HG03159 (cell line): ENCODE measurements at regions not wholly inside any gene's neighbourhood (a gene's known extent, or its start where the extent isn't known, plus 50 kb on each side); places are given as distances from the start of the nearest gene placed in this dataset.
"Not testable (repeated sequence)": the region's sequence is repeated elsewhere in the genome, so short reads cannot be mapped to it uniquely, and the experiment has no call there.

Experiments
- ATAC-seq: cut with Tn5 transposase; IDR thresholded peaks from one replicate; pipeline ENCODE4 v1.9.1; 2021; ENCODE audit warnings: mild to moderate bottlenecking, moderate library complexity; ENCODE audit not compliant: unreplicated experiment

DNA sequence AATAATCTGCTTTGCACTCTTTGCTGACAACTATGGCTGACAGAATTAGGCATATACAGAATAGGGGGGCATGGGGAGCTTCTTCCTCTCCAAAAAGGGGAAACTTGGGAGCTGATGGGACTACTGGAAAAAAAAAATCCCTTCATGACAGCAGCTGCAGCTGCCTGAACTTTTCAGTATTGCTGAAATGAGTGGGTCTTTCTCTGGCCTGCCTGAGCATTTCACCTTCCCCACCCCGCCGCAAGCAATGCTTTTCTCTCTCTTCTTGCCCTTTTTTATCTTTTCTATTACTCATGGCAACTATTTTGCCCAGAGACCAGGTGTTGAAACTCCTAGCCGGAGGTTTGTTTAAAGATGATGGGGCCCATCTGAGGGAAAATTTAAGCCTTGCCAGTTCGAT lies 244.9 kb downstream of the SEMA3D start:
- ATAC-seq: no peak

DNA sequence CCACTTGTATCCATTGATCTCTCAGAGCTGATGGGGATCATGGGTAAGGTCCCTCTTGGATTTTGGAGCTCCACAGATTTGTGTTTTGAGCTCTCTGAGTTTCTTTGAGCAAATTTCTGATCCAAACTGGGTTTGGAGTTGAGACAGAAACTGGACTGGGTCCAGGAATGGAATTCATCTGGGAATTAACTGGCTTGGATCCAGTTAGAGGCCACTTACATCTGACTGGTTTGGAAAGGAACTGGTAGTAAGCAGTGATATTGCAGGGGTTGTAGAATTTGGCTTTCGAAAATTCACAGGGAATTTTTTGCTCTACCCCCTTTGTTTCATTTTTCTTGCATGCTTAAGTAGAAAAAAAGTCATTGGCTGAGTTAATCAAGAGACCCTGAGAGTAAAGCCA lies 245.6 kb downstream of the SEMA3D start:
- no peak for ATAC-seq

DNA sequence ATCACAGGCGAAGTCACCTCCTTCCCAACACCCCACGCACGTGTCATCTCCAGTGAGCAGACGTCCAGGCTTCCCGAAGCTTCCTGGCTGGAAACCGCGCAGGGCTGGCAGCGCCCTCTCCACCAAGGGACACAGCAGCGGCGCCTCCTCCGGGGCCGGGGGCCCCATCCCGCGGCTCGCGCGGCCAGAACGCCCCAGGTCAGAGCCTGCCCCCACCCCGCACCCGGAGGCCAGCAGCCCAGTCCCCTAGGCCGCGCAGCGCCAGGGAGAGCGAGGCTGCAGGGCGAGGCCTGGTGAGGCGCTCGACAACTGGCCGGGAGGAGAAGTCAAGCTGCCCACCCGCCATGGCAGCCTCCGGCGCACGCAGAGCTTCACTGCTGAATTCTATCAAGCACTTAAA lies 247.0 kb downstream of the SEMA3D start:
- no peak for ATAC-seq

DNA sequence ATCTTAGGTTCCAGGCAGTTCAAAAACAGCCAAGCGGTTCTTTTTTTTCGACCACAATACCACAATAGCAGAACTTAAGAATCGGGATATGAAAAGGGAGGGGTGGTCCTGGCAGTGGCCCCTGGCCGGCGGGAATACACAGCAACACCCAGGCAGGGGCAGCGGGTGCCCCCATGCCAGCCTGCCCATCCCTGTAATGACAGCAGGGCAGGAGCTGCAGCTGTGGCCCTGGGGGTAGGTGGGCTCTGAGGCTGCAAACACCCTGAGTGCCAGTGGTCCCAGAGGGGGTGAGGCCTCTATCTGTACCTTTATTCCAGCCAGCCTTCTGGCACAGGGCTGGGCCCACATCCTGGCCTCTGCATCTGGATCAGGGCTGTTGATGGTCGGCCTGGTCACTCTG lies 247.4 kb downstream of the SEMA3D start:
- ATAC-seq: no peak

DNA sequence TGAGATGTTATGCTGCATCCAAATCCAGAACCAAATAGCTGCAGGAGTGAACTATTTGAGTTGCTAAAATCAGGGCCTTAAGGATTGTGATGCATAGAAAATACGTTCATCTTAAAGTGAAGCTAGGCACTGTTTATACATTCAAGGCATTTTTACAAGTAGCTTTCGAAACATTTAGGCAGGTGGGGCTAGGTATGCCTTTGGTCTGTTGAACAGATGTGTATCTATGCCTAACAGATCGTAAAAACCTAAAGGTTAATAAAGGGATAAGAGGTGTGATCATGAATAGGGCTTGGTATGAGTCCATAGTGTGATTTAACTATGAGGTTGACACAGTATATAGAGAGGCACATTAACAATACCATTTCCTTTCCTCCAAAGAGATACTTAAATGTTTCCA lies 262.5 kb downstream of the SEMA3D start:
- no peak for ATAC-seq

DNA sequence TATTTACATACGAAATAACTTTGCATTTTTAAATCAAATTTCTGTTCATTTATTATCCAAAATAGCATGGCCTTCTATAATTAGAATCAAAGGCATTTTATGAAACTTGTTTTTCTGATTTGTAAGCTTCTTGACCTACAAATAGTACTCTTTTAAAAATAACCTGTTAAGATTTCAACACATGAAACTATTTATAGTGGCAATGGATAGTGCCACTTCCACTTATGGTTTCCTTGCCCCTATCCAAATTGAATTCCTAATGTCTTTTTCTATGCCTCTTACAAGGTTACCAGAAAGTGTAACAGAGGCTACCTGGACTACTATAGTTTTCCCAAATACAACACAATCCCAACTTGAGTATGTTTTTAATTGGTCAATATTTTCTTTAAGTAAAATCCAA lies 263.5 kb downstream of the SEMA3D start:
- no peak for ATAC-seq

DNA sequence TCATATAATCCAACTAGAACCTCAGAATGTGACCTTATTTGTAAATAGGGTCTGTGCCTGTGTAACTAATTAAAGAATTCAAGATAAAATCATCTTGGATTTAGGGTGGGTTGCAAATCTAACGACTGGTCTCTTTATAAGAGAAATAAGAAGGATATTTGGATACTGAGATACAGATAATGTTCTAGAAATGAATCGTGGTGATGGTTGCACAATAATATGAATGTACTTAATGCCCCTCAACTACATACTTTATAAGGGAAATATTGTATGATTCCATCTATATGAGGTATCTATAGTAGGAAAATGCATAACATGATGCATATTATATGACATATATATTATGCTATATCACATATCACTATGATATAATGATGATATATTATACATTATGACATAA lies 265.7 kb downstream of the SEMA3D start:
- no peak for ATAC-seq

DNA sequence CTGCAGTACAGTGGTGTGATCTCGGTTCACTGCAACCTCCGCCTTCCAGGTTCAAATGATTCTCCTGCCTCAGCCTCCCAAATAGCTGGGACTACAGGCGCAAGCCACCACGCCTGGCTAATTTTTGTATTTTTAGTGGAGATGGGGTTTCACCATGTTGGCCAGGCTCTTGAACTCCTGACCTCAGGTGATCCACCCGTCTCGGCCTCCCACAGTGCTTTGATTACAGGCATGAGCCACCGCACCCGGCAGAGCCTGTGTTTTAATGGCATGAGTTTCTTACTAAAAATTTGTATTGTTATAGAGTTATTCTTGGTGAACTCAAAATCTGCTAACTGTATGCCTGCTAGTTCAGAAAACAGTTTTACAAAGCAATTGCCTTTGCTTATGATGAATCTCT lies 269.9 kb downstream of the SEMA3D start:
- ATAC-seq: not testable (repeated sequence)

DNA sequence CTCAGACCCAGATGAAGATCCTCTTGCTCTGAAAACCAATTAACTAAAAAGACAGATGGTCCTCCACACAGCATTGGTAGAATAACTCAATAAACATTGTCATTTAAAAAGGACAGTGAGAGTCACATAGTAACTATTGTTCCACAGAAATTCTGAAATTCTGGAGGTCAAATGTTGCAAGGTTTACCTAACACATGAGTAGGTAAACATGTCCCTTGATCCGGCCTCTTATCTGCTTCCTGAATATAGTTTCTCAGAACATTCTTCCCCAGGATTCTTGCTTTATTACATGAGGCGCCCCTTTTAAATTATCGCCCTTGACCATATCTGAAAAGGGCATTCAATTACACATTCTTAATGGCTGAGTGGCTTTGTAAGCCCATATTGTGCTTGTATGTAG lies 270.7 kb downstream of the SEMA3D start:
- ATAC-seq: no peak

DNA sequence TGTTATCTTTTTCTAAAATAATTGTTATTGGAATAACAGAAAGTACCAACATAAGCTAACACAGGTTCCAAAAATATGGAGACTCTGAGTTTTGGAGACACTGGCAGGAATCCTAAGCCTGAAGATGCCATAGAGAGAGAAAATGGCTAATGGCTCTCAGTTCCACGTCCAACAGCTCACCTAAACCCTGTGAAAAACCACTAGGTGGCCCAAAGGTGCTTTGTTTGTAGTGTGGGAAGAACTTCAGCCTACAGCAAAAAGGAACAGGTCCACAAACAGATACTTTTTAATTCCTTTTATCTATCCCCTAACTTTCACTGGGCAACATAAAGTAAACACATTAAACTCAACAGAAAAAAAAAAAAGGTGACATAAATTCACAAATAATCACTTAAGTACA lies 272.3 kb downstream of the SEMA3D start:
- no peak for ATAC-seq

DNA sequence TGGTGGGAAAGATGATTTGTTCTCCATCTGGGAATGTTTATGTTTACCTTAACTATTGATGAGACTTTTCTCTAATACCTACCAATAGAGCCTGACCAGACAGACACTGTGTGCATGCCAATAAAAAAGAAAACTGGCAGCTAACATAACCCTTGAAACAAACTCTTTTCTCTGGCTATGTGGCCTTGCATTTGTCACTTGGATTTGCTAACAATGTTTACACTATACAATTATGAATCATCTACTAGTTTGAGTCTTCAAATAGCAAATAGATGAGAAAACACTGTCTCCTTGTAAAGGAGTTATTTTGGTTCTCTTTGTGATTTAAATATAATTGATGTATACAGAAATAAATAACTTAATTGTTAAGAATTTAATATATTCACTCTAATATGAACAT lies 273.1 kb downstream of the SEMA3D start:
- no peak for ATAC-seq

DNA sequence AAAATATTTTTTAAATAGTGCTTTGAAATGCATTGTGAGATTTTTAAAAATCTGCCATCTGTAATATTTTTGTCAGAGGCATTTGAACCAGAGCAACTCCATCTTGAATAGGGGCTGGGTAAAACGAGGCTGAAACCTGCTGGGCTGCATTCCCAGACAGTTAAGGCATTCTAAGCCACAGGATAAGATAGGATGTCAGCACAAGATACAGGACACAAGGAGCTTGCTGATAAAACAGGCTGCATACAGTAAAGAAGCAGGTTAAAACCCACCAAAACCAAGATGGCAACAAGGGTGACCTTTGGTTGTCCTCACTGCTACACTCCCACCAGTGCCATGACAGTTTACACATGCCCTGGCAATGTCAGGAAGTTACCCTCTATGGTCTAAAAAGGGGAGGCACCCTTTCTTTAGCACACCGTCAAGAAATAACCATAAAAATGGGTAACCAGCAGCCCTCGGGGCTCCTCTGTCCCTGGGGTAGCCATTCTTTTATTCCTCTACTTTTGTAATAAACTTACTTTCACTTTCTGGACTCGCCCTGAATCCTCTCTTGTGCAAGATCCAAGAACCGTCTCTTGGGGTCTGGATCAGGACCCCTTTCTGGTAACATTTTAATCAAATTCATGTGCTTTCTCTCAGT lies 273.7 kb downstream of the SEMA3D start:
- ATAC-seq: no peak

DNA sequence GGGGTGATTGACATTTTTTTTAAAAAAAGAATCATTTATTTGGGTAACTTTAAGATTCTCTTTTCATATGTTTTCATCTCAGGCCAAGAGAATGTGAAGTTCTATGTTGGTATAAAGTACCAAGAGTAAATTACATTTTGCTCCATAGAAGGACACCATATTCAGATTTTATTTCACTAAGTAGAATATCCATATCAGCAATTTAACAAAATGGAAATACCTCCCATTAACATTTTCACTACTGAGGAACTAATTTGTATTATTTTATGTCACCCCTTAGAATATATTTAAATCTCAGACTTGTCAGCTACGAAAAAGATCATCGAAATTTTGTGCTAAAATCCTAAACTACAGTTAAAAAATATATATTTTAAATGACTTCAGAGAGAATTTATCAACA lies 274.3 kb downstream of the SEMA3D start:
- no peak for ATAC-seq

DNA sequence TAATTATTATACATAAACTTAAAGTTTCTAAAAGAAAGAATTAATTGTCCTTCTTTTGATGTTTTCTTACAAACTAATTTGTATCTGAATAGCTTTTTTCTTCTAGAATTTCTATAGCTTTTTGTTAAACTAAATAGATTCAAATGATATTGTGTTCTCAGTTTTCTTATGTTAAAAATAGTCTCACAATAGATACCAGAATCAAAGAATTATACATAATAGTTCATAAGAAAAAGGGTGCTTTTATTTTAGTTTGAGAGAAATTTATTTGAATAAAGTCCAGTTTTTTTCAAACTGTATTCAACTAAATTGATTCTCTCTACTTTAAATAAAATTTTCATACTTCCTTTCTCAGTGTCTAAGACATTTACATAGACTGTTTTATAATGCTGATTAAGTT lies 274.8 kb downstream of the SEMA3D start:
- no peak for ATAC-seq

DNA sequence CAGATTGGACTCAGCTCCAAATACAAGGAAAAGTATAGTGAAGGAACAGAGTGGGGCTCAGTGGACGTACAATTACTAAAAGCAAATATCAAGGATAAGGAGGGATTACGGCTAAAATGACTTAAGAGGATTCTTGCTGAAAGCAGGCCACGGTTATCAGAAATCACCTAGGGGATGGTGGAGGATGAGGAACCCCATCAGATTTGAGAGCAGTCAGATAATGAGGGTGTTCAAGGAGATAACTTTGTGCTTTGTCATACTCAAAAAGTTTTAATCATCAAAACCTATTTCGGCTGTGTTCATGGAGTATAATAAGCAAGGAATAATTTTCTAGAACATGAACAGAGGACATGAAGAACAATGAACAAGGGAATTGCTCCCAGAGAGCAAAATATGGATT lies 275.8 kb downstream of the SEMA3D start:
- ATAC-seq: no peak

DNA sequence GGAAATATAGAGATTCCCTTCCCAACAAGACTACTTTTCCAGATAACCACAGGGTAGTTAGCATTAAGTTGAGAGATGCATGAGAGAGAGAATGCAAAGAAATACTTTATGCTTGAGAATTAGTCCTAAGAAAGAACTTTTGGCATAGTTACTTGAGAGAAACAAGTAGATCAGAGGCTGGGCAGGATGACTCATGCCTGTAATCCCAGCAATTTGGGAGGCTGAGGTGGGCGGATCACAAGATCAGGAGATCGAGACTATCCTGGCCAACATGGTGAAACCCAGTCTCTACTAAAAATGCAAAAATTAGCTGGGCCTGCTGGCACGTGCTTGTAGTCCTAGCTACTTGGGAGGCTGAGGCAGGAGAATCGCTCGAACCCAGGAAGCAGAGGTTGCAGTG lies 276.5 kb downstream of the SEMA3D start:
- ATAC-seq: not testable (repeated sequence)

DNA sequence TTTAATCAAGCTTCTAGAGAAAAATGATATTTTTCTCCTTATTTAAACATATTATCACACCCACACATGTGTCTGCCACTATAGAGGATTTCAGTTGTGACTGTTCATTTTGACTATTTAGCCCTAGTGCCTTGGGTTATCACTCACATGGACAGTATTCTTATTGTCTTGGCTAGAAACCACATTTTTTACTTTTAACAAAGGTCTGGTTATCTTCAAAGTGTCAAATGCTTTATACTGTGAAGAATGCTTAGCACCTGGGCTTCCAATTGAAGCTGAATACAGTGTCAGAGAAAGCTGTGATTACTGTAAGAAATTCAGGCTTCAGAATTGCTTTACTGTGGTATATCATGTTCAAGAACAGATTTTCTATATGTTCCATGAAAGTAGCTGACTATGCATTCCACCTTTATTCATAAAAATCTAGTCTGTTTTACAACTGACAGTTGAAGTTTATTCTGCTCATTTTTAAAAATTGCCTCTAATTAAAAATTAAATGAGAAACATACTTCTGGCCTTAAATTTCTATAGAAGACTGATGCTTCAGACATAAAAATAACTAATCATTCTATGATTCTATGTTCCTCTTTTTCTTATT lies 278.6 kb downstream of the SEMA3D start:
- ATAC-seq: no peak

DNA sequence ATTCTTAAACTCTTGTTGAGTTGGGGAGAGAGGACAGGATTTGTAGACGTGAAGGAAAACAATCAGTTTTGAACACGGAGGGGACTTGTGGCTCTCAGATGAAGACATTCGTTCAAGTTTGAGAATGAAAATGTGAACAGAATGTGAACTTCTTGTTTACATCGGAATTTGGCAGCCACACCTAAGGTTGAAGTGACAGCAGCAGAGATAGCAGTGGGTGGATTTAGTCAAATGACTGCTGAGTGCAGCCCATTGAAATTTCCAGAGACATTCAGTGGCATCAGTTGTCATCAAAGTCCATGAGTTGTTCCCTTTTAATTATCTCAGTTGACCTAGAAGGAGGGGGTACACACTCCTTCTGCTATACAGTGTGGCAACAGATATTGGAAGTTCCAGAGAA lies 280.0 kb downstream of the SEMA3D start:
- no peak for ATAC-seq

DNA sequence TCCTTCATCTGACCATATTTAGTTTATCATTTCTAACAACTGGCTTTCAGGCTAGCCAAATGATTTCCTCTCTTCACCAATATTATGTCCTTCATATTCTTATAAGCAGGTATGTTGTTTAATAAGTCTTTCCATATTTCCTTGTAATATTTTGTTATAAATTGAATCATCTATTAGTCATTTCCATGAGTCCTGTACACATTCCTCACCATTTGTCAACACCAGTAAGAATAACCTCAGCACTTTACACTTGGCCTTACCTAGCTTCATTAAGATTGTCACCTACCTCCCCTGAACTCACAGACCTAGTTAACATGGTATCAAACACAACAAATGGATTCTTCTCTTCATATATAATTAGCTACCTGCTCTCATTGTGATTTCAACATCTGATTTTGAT lies 282.3 kb downstream of the SEMA3D start:
- ATAC-seq: no peak

DNA sequence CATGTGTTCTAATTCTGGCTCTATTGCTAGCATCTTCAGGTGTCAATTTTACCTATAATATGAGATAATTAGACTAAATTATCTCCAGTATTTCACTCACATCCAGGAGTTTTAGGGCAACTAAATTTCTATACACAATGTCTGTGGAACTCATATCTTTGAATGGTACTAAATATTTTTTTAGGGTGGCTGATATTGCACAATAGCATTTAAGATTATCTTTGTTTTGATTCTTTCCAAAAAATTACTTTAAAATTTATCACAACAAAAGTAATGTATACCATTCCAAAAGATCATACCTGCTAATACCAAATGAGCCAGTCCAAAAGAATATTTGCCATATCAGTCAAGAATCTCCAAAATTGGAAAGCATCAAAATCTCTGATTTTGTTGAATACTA lies 285.5 kb downstream of the SEMA3D start:
- no peak for ATAC-seq

DNA sequence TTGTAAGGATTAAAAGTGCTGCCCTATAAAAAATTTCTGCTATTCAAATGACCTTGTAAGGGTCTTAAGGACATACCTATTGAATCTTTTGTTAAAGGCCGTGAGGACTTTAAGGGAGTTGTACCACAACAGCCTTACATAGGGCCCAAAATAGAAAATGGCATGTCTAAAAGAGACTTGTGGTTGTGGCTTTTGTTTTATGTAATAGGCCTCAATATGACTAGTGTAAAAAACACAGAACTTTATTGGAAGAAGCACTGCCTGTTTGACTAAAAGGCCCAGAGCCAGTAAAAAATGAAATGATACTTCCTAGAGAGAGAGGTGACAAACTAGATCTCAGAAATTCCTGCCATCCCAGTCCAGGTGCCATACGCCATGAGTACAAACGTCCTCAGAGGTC lies 286.6 kb downstream of the SEMA3D start:
- no peak for ATAC-seq

DNA sequence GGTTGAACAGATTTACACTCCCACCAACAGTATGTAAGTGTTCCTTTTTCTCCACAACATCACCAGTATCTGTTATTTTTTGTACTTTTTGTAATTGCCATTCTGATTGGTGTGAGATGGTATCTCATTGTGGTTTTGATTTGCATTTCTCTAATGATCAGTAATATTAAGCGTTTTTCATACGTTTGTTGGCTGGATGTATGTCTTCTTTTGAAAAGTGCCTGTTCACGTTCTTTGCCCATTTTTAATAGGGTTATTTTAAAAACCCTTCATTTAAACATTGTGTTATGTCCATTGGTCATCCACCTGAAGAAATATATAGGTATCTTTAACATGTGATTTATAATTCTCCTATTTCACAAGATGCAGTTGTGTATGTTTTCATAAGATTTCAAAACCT lies 291.3 kb downstream of the SEMA3D start:
- no peak for ATAC-seq

DNA sequence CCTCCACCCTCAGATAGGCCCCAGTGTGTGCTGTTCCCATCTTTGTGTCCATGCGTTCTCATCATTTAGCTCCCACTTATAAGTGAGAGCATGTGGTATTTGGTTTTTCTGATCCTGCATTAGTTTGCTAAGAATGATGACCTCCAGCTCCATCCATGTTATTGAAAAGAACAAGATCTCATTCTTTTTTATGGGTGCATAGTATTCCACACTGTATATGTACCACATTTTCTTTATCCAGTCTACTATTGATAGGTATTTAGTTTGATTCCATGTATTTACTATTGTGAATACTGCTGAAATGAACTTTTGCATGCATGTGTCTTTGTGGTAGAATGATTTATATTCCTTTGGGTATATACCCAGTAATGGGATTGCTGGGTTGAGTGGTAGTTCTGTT lies 303.3 kb downstream of the SEMA3D start:
- ATAC-seq: not testable (repeated sequence)
